ENCODE measurements at regions not wholly inside any gene's neighbourhood (a gene's known extent, or its start where the extent isn't known, plus 50 kb on each side); places are given as distances from the start of the nearest gene placed in this dataset.

DNA sequence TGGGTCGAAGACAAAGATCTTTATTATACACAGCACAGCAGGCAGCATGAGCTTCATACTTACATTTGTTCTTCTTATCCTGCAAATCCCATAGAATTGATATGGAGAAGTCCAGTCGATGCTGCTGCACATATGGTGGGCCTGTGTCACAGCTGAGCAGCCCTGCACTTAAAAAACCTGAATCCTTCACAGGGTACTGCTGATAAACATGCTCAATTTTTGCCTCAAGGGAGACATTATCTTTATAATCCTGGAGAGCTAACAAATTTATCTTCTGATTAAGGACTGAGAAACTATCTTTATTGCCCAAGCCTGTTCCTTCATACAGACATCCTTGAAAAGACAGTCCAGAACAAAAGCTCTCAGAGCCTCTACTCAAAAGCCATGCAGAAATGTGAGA lies 434.4 kb upstream of the FAM47C start:
- TF ChIP-seq, protein P1, sequence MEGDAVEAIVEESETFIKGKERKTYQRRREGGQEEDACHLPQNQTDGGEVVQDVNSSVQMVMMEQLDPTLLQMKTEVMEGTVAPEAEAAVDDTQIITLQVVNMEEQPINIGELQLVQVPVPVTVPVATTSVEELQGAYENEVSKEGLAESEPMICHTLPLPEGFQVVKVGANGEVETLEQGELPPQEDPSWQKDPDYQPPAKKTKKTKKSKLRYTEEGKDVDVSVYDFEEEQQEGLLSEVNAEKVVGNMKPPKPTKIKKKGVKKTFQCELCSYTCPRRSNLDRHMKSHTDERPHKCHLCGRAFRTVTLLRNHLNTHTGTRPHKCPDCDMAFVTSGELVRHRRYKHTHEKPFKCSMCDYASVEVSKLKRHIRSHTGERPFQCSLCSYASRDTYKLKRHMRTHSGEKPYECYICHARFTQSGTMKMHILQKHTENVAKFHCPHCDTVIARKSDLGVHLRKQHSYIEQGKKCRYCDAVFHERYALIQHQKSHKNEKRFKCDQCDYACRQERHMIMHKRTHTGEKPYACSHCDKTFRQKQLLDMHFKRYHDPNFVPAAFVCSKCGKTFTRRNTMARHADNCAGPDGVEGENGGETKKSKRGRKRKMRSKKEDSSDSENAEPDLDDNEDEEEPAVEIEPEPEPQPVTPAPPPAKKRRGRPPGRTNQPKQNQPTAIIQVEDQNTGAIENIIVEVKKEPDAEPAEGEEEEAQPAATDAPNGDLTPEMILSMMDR (IDR thresholded peaks at IDR 0.05) = no peak
- TF ChIP-seq POLR2A (IDR thresholded peaks at IDR 0.05) = no peak
- no peak for TF ChIP-seq POLR2AphosphoS5 (IDR thresholded peaks at IDR 0.05)
